Urinary bladder (tissue), 3 donors: ENCODE measurements at regions not wholly inside any gene's neighbourhood (a gene's known extent, or its start where the extent isn't known, plus 50 kb on each side); places are given as distances from the start of the nearest gene placed in this dataset.
"Not testable (repeated sequence)": the region's sequence is repeated elsewhere in the genome, so short reads cannot be mapped to it uniquely, and the experiment has no call there.

Experiments
- DNase-seq: peaks from one replicate; pipeline ENCODE4 v3.0.0-alpha.2; 2015; ENCODE audit errors: extremely low spot score
- H3K27ac ChIP-seq: one replicate; pipeline ENCODE4 v1.5.1; 2013; ENCODE audit warnings: low read depth, mild to moderate bottlenecking, moderate library complexity
- H3K36me3 ChIP-seq: one replicate; pipeline ENCODE4 v1.6.1; 2013; ENCODE audit warnings: mild to moderate bottlenecking, moderate library complexity; ENCODE audit not compliant: insufficient read depth
- H3K4me1 ChIP-seq: one replicate; pipeline ENCODE4 v1.6.1; 2013; ENCODE audit warnings: mild to moderate bottlenecking, moderate library complexity; ENCODE audit not compliant: insufficient read depth
- H3K4me3 ChIP-seq: one replicate; pipeline ENCODE4 v1.5.1; 2013; ENCODE audit warnings: low read depth, low read length
- WGBS: extraction: QIAGEN DNeasy Blood & Tissue Kit; methylation state at CpG from one replicate; pipeline ENCODE4 v1.1.7; 2013; 5-methylcytosine and 5-hydroxymethylcytosine counted together
- donor health status: healthy with polysubstance abuse.
- donor health status: healthy.

GRCh38 chr3:8286086-8286485 is 215.5 kb upstream of the LMCD1 start:
- DNase-seq: no peak
- no peak overlapping the region for H3K4me3 ChIP-seq
- no peak overlapping the region for H3K27ac ChIP-seq
- H3K4me1 ChIP-seq: no peaks in the 10 kb centered on the region
- 71% methylated on average over 5 of the region's 5 CpGs for WGBS
- H3K36me3 ChIP-seq: no peaks in the 10 kb centered on the region

- Histone ChIP-seq H3K4me3 (no peak overlapping the region), H3K27ac (no peak overlapping the region), H3K36me3 (no peaks in the 10 kb centered on the region), H3K4me1 (no peaks in the 10 kb centered on the region)
- no peak for DNase-seq
Observed at GRCh38 chr3:8286749-8287148, 214.9 kb upstream of the LMCD1 start.

GRCh38 chr3:8290611-8291010 is 211.0 kb upstream of the LMCD1 start:
- DNase-seq: no peak
- 95% methylated on average over 2 of the region's 2 CpGs for WGBS

GRCh38 chr3:8296461-8296860 is 205.2 kb upstream of the LMCD1 start:
- Histone ChIP-seq H3K4me3 (no peak overlapping the region), H3K36me3 (no peaks in the 10 kb centered on the region), H3K27ac (no peak overlapping the region), H3K4me1 (no peaks in the 10 kb centered on the region)
- WGBS: 63% methylated on average over 2 of the region's 2 CpGs
- DNase-seq: no peak

More at GRCh38 chr3:8290611-8291010, 211.0 kb upstream of the LMCD1 start:
- Histone ChIP-seq H3K4me1 (no peaks in the 10 kb centered on the region), H3K4me3 (no peak overlapping the region), H3K27ac (no peak overlapping the region), H3K36me3 (no peaks in the 10 kb centered on the region)

- no peaks in the 10 kb centered on the region for H3K36me3 ChIP-seq
- WGBS: 77% methylated on average over 9 of the region's 9 CpGs
- H3K4me3 ChIP-seq: no peak overlapping the region
- no peak for DNase-seq
- no peaks in the 10 kb centered on the region for H3K4me1 ChIP-seq
- no peak overlapping the region for H3K27ac ChIP-seq
Observed at GRCh38 chr3:8298021-8298954, 203.3 kb upstream of the LMCD1 start.

GRCh38 chr3:8301977-8302735 is 199.5 kb upstream of the LMCD1 start:
- no peak for DNase-seq
- no peaks in the 10 kb centered on the region for H3K4me1 ChIP-seq
- H3K27ac ChIP-seq: no peak overlapping the region
- no peak overlapping the region for H3K4me3 ChIP-seq
- WGBS: 35% methylated on average over 7 of the region's 7 CpGs
- no peaks in the 10 kb centered on the region for H3K36me3 ChIP-seq

GRCh38 chr3:8303466-8303865 is 198.2 kb upstream of the LMCD1 start:
- DNase-seq: no peak
- Histone ChIP-seq H3K4me1 (no peaks in the 10 kb centered on the region), H3K36me3 (no peaks in the 10 kb centered on the region), H3K4me3 (no peak overlapping the region), H3K27ac (no peak overlapping the region)
- WGBS: 68% methylated on average over 1 of the region's 1 CpG

GRCh38 chr3:8305371-8305770 is 196.3 kb upstream of the LMCD1 start:
- H3K27ac ChIP-seq: no peak overlapping the region
- no peaks in the 10 kb centered on the region for H3K36me3 ChIP-seq
- DNase-seq: no peak
- H3K4me1 ChIP-seq: no peaks in the 10 kb centered on the region
- no peak overlapping the region for H3K4me3 ChIP-seq
- 74% methylated on average over 1 of the region's 1 CpG for WGBS

- DNase-seq: no peak
- Histone ChIP-seq H3K4me1 (no peaks in the 10 kb centered on the region), H3K36me3 (no peaks in the 10 kb centered on the region), H3K4me3 (no peak overlapping the region), H3K27ac (no peak overlapping the region)
Observed at GRCh38 chr3:8307545-8308110, 194.0 kb upstream of the LMCD1 start.

GRCh38 chr3:8311321-8311720 is 190.3 kb upstream of the LMCD1 start:
- no peak for DNase-seq
- WGBS: 93% methylated on average over 3 of the region's 3 CpGs
- no peaks in the 10 kb centered on the region for H3K36me3 ChIP-seq
- H3K27ac ChIP-seq: no peak overlapping the region
- no peaks in the 10 kb centered on the region for H3K4me1 ChIP-seq
- no peak overlapping the region for H3K4me3 ChIP-seq

GRCh38 chr3:8312685-8313084 is 188.9 kb upstream of the LMCD1 start:
- no peaks in the 10 kb centered on the region for H3K36me3 ChIP-seq
- DNase-seq: no peak
- H3K4me1 ChIP-seq: no peaks in the 10 kb centered on the region
- H3K27ac ChIP-seq: no peak overlapping the region
- H3K4me3 ChIP-seq: no peak overlapping the region

- no peak for DNase-seq
Observed at GRCh38 chr3:8313560-8314267, 187.9 kb upstream of the LMCD1 start.

GRCh38 chr3:8315526-8315925 is 186.1 kb upstream of the LMCD1 start:
- not testable (repeated sequence) for DNase-seq, H3K36me3 ChIP-seq, H3K27ac ChIP-seq, H3K4me3 ChIP-seq, H3K4me1 ChIP-seq
- 84% methylated on average over 3 of the region's 3 CpGs for WGBS

More at GRCh38 chr3:8313560-8314267, 187.9 kb upstream of the LMCD1 start:
- Histone ChIP-seq H3K4me1 (no peaks in the 10 kb centered on the region), H3K4me3 (no peak overlapping the region), H3K36me3 (no peaks in the 10 kb centered on the region), H3K27ac (no peak overlapping the region)
- WGBS: 80% methylated on average over 5 of the region's 5 CpGs
